ENCODE measurements at regions not wholly inside any gene's neighbourhood (a gene's known extent, or its start where the extent isn't known, plus 50 kb on each side); places are given as distances from the start of the nearest gene placed in this dataset.

- TF ChIP-seq, protein P1, sequence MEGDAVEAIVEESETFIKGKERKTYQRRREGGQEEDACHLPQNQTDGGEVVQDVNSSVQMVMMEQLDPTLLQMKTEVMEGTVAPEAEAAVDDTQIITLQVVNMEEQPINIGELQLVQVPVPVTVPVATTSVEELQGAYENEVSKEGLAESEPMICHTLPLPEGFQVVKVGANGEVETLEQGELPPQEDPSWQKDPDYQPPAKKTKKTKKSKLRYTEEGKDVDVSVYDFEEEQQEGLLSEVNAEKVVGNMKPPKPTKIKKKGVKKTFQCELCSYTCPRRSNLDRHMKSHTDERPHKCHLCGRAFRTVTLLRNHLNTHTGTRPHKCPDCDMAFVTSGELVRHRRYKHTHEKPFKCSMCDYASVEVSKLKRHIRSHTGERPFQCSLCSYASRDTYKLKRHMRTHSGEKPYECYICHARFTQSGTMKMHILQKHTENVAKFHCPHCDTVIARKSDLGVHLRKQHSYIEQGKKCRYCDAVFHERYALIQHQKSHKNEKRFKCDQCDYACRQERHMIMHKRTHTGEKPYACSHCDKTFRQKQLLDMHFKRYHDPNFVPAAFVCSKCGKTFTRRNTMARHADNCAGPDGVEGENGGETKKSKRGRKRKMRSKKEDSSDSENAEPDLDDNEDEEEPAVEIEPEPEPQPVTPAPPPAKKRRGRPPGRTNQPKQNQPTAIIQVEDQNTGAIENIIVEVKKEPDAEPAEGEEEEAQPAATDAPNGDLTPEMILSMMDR (IDR thresholded peaks at IDR 0.05): no peak
- TF ChIP-seq POLR2A (IDR thresholded peaks at IDR 0.05): no peak
Measured at GRCh38 chr9:19660019-19660418, 128.8 kb downstream of the SLC24A2 start.

Data from gastroesophageal sphincter (tissue), 3 donors.